ENCODE measurements at regions not wholly inside any gene's neighbourhood (a gene's known extent, or its start where the extent isn't known, plus 50 kb on each side); places are given as distances from the start of the nearest gene placed in this dataset.

DNA sequence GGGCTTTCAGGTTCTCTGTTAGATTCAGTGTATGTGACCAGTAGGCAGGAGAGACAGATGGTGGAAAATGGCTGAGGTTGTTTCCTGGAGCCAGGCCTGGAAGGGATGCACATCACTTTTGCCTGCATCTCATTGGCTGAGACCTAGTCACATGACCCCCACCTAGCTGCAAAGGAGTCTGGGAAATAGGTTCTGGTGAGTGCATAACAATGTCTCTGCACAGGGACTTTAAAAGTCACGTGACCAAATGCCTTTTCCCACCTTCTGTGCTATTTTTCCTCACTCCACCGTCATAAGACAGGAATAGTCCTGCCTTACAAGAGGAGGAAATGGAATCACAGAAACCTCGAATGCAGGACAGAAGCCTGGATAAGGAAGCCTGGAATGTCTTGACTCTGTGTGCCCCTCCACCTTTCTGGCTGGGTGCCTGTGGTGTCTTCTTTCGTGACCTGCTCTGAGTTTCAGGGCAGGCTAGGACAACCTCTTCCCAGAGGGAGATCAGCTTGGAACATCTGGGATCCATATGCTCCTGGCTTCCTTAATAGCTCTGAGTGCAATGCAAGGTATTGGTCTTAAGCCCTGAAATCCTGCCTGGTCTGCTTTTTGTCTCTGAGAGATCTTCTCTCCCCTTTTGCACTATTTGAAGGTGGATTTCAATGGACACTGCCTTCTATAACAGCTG lies 139.9 kb upstream of the ZNF438 start:
- TF ChIP-seq FOXA1 (IDR thresholded peaks at IDR 0.05) (no peak), ARNT (IDR thresholded peaks at IDR 0.05) (no peak), L3MBTL2 (conservative IDR thresholded peaks at IDR 0.05) (no peak), FOXK2 (IDR thresholded peaks at IDR 0.05) (no peak)
- TF ChIP-seq, protein P1, sequence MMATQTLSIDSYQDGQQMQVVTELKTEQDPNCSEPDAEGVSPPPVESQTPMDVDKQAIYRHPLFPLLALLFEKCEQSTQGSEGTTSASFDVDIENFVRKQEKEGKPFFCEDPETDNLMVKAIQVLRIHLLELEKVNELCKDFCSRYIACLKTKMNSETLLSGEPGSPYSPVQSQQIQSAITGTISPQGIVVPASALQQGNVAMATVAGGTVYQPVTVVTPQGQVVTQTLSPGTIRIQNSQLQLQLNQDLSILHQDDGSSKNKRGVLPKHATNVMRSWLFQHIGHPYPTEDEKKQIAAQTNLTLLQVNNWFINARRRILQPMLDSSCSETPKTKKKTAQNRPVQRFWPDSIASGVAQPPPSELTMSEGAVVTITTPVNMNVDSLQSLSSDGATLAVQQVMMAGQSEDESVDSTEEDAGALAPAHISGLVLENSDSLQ (IDR thresholded peaks at IDR 0.05), result no peak
- ChIA-PET POLR2A (no interaction called here), CTCF (no interaction called here)
- DNase-seq (ENCODE audit: extremely low spot score), result no peak

DNA sequence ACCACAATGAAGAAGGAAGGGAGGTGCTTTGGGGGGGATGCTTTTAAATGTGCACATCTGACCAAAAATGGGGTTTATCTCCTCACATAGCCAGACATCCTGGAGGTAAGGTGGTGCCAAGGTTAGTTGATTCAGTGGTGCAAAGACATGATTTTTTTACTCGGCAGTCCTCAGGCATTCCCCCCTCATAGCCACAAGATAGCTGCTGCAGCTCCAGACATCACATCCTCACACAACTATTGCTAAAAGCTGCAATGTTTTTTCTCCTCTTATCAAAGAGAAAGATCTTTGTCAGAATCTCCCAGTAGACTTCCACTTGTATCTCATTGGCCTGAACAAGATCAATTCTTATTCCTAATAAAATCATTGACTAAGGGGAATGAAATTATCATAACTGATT lies 141.3 kb upstream of the ZNF438 start:
- ChIA-PET CTCF (no interaction called here), POLR2A (no interaction called here)
- DNase-seq (ENCODE audit: extremely low spot score), result no peak
- TF ChIP-seq FOXM1 (IDR thresholded peaks at IDR 0.05; ENCODE audit: borderline replicate concordance) (no peak), HDGF (IDR thresholded peaks at IDR 0.05; ENCODE audit: borderline replicate concordance) (no peak), TARDBP (IDR thresholded peaks at IDR 0.05) (no peak), ZNF384 (IDR thresholded peaks at IDR 0.05) (no peak), SUZ12 (IDR thresholded peaks at IDR 0.05) (no peak)

DNA sequence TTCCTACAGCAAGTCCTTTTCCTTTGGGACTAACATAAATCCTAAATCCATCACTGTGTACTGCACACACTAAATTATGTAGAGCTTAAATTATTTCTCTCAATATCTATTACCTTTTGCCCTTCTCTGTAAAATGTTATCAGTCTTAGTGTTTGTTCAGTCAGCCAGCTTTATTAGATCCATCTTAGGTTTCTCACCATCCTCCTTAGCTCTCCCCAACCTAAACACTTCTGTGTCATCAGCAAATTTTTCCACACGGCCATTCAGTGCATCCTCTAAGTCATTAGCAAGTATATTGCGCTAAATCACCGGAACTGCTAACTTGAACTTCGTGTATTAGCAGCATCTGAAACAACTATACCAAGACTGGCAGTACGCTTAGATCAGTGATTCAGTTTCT lies 142.1 kb upstream of the ZNF438 start:
- ChIA-PET CTCF (interaction anchor here (0.6 kb wide), 1 partner anchor 113 kb away, joined by 5 read pairs; no protein-coding TSS in a partner anchor), POLR2A (no interaction called here)
- TF ChIP-seq BHLHE40 (IDR thresholded peaks at IDR 0.05; ENCODE audit: borderline replicate concordance), result no peak
- no peak for TF ChIP-seq TARDBP (IDR thresholded peaks at IDR 0.05)
- TF ChIP-seq LEF1 (IDR thresholded peaks at IDR 0.05; ENCODE audit: borderline replicate concordance), result no peak
- TF ChIP-seq NFRKB (IDR thresholded peaks at IDR 0.05), result no peak
- TF ChIP-seq FOXK2 (IDR thresholded peaks at IDR 0.05), result no peak
- no peak for DNase-seq (ENCODE audit: extremely low spot score)

DNA sequence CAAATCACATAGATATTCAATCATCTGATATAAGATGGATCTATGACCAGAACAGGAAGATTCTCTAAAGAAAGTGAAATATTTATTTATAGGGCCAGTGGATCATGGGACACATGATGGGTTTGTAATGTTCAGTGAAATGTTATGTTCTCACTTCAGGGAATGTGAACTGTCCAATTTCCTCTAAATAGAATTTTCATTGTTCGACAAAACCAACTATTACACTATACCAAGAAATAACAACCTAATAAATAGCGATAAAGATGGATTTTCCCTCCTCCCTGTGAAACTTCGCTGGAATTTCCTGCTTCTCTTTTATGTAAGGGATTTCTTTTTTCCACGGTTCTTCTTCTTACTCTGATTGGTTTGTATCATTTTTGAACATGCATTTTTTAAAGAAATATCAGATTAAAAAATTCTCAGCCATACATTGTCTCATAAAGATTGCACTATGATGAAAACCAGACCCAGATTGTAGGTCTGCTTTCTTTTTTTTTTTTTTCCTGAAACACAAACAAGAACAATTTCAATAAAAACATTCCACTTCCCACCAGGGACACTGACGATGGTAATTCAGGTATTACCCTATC lies 139.8 kb upstream of the ZEB1 start:
- ChIA-PET CTCF (no interaction called here), POLR2A (no interaction called here)
- TF ChIP-seq FOXA1 (IDR thresholded peaks at IDR 0.05) (no peak), HDGF (IDR thresholded peaks at IDR 0.05; ENCODE audit: borderline replicate concordance) (no peak), ARNT (IDR thresholded peaks at IDR 0.05) (no peak), SP1 (IDR thresholded peaks at IDR 0.05) (no peak), LEF1 (IDR thresholded peaks at IDR 0.05; ENCODE audit: borderline replicate concordance) (no peak), FOXM1 (IDR thresholded peaks at IDR 0.05; ENCODE audit: borderline replicate concordance) (no peak), ELF4 (IDR thresholded peaks at IDR 0.05) (no peak), NFRKB (IDR thresholded peaks at IDR 0.05) (no peak), CTBP1 (IDR thresholded peaks at IDR 0.05; ENCODE audit: borderline replicate concordance) (no peak), ZNF384 (IDR thresholded peaks at IDR 0.05) (no peak), SUZ12 (IDR thresholded peaks at IDR 0.05) (no peak), BHLHE40 (IDR thresholded peaks at IDR 0.05; ENCODE audit: borderline replicate concordance) (no peak), FOXK2 (IDR thresholded peaks at IDR 0.05) (no peak), L3MBTL2 (conservative IDR thresholded peaks at IDR 0.05) (no peak), TARDBP (IDR thresholded peaks at IDR 0.05) (no peak)
- TF ChIP-seq, protein P1 (IDR thresholded peaks at IDR 0.05), result no peak
- no peak for DNase-seq (ENCODE audit: extremely low spot score)

DNA sequence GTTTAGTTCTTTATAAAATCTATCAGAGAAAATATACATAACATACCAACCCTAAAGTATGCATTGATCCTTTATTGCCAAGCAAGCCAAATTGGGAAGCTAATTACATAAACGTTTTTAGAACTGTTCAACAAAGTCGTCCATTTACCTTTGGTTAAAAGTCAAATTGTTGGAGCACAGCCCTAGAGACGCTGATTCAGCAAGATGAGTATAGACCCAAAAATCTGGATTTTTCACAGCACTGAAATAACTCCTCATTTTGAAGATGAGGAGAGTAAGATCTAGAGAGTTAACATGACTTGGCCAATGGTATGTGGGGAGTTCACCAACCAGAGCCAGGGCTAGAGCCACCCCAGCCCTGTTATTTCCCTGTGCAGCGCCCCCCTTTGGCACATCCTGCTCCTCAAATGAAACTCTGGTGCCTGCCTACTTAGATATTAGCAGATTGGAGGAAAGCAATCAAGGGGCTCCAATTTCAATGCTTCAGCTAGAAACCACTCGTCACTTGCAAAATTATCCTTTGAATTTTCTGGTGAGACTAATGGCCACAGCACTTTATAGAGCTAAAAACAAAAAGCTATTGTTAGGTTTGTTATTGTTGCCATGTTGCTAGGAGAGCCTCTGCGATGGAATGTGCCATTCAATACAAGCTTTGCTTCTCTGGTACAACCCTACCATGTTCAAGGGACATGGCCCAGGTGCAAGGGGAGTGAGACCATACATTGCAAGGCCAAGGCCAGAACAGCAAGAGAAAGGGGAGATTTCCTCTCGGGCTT lies 132.6 kb upstream of the ZEB1 start:
- DNase-seq (ENCODE audit: extremely low spot score), result no peak
- POLR2A ChIA-PET, result no interaction called here
- TF ChIP-seq FOXK2 (IDR thresholded peaks at IDR 0.05) (no peak), L3MBTL2 (conservative IDR thresholded peaks at IDR 0.05) (no peak), FOXM1 (IDR thresholded peaks at IDR 0.05; ENCODE audit: borderline replicate concordance) (no peak), ZNF384 (IDR thresholded peaks at IDR 0.05) (no peak)

DNA sequence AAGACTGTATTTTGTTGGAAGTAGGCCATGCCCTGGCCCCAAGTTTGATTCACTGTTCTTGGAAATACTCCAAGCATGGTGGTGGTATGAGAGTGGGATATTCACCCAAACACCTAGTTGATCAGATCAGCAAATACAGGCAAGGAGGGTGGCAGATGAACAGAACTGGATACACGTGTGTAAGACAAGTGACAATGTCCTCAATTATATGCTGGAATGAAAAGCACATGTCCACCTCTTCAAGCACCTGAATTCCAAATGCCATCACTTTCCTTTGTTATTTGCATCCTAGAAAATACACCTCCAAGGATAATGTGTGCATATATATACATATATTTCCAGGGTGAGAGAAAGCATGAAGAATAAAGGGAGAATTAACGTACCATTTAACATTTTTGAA lies 131.8 kb upstream of the ZEB1 start:
- DNase-seq (ENCODE audit: extremely low spot score), result no peak
- no peak for TF ChIP-seq ARNT (IDR thresholded peaks at IDR 0.05)
- CTCF ChIA-PET, result no interaction called here
- POLR2A ChIA-PET, result no interaction called here

More for the DNA sequence above, 132.6 kb upstream of the ZEB1 start:
- CTCF ChIA-PET, result no interaction called here

DNA sequence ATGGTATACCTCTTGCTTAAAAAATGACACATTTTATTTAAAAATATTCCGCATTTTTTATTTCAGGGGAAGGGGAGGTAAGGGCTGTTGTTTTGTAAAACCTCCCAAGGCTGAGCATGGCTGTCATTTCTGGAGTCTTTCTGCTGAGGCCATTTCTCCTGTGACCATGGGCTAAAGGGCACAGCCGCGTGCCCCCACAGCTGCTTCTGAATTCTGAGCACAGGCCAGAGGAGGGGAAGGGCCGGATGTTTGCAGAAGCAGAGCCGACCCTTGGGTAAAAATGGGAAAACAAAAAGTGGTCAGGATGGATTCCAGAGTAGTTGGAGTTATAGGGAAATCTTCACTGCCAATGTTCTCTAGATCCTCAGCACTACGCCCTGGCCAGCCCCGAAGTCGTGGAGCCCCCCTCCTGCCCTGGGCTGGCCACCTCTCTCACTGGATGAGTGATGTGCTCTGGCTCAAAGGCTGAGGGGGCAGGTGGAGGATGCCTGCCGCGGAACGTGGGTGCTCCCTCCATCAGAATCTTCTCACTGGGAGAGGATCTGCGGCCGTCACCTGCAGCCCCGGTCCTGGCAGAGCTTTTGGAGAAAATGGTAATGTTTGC lies 131.3 kb upstream of the ZEB1 start:
- ChIA-PET CTCF (no interaction called here), POLR2A (no interaction called here)
- no peak for TF ChIP-seq ZNF384 (IDR thresholded peaks at IDR 0.05)
- TF ChIP-seq LEF1 (IDR thresholded peaks at IDR 0.05; ENCODE audit: borderline replicate concordance), result no peak
- no peak for TF ChIP-seq ELF4 (IDR thresholded peaks at IDR 0.05)
- TF ChIP-seq SUZ12 (IDR thresholded peaks at IDR 0.05), result no peak
- no peak for TF ChIP-seq ARNT (IDR thresholded peaks at IDR 0.05)
- TF ChIP-seq NFRKB (IDR thresholded peaks at IDR 0.05), result no peak
- no peak for TF ChIP-seq FOXM1 (IDR thresholded peaks at IDR 0.05; ENCODE audit: borderline replicate concordance)
- TF ChIP-seq L3MBTL2 (conservative IDR thresholded peaks at IDR 0.05), result no peak
- TF ChIP-seq, protein P1 (IDR thresholded peaks at IDR 0.05), result no peak
- TF ChIP-seq FOXK2 (IDR thresholded peaks at IDR 0.05), result no peak
- no peak for TF ChIP-seq TARDBP (IDR thresholded peaks at IDR 0.05)
- no peak for TF ChIP-seq HDGF (IDR thresholded peaks at IDR 0.05; ENCODE audit: borderline replicate concordance)
- TF ChIP-seq FOXA1 (IDR thresholded peaks at IDR 0.05), result no peak
- no peak for DNase-seq (ENCODE audit: extremely low spot score)

Data from HEK293T (cell line).